Fibroblast of lung (primary cell): ENCODE measurements at regions not wholly inside any gene's neighbourhood (a gene's known extent, or its start where the extent isn't known, plus 50 kb on each side); places are given as distances from the start of the nearest gene placed in this dataset.

ENCODE experiments used
- CTCF ChIP-seq, 2 donors: IDR thresholded peaks in 1 of 2; conservative IDR thresholded peaks in 1 of 2; 1 replicate in 1 of 2; 2 replicates in 1 of 2; pipeline ENCODE4 v1.5.1; 2011 to 2012; ENCODE audit warnings: low read length in 2 of 2, control low read depth in 1 of 2, inconsistent platforms in 1 of 2, low read depth in 1 of 2, mild to moderate bottlenecking in 1 of 2
- EZH2 ChIP-seq: IDR thresholded peaks from 2 replicates; pipeline ENCODE4 v1.5.1; 2012; ENCODE audit warnings: low read length, control low read depth, mild to moderate bottlenecking; ENCODE audit errors: missing control alignments

GRCh38 chr11:129612447-129612961 lies 203.1 kb upstream of the TMEM45B start:
- TF ChIP-seq CTCF (conservative IDR thresholded peaks at IDR 0.05 in 1 of 2, IDR thresholded peaks at IDR 0.05 in 1 of 2; ENCODE audit: low read depth in 1 of 2, low read length in 2 of 2) = no peak
- no peak for TF ChIP-seq EZH2
